GM04504 (cell line): ENCODE measurements at regions not wholly inside any gene's neighbourhood (a gene's known extent, or its start where the extent isn't known, plus 50 kb on each side); places are given as distances from the start of the nearest gene placed in this dataset.
"Not testable (repeated sequence)": the region's sequence is repeated elsewhere in the genome, so short reads cannot be mapped to it uniquely, and the experiment has no call there.

Experiments used
- DNase-seq: peaks from one replicate; pipeline ENCODE4 v3.0.0-alpha.2; 2012; ENCODE audit warnings: low read depth

DNA sequence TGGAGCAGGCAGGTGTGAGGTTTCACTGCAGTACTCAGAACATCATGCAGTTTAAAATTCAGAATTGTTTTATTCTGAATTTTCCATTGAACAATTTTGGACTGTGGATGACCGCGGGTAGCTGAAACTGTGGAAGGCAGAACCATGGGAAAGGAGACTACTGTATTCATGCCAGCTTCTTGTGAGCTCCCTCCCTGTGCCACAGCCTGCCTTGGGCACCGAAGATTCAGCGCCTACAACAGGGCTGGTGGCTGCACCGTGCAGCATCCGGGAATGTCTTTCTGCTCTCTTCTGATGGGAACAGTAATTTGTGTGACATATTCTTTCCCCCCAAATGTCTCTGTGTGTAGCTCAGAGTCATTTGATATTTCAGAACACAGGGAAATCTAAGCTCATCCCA is 118.5 kb upstream of the NKX1-1 start:
- DNase-seq: no peak

DNA sequence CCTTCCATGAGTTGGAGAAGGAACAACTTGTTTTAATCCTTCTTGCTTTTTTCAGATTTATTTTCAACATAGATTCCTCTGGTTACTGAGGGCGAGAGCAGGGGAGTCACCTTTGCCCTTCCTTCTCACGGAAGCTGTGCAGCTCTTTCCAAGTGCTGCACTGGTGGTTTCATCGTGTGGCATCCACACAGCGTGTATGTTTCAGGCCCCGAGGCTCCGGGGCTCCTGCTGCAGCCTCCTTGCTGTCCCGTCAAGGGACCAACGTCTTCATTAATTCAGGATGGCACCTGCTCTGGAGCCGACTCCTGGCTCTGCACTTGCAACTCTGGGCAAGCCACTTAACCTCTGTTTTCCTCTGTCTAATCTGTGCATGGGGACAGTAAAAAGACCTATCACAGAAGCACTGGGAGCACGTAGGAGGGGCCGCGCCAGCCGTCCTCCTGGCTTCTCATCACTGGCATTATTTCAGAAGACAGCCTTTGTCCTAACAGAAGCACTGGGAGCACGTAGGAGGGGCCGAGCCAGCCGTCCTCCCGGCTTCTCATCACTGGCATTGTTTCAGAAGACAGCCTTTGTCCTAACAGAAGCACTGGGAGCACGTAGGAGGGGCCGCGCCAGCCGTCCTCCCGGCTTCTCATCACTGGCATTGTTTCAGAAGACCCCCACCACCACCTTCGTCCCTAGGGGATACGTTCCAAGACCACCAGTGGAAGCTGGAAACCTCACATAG is 117.8 kb upstream of the NKX1-1 start:
- DNase-seq: no peak

DNA sequence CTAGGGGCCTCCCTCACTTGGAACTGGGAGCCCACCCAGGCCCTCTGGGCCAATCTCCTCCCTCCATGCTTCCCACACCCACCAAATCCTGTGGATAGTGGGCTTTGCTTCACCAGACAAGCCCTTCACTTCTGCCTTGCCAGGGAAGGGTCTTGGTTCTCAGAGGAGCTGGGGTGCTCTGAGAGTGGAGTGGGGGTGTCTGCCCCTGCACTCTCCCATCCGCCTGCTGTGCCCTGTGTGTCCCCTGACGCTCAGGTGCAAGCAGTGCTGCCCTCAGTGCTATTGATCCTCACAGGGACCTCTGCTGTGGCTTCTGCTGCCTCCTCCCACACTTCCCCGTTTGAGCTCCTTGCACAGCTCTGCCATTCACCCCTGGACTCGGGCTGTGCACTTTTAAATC is 117.3 kb upstream of the NKX1-1 start:
- no peak for DNase-seq

DNA sequence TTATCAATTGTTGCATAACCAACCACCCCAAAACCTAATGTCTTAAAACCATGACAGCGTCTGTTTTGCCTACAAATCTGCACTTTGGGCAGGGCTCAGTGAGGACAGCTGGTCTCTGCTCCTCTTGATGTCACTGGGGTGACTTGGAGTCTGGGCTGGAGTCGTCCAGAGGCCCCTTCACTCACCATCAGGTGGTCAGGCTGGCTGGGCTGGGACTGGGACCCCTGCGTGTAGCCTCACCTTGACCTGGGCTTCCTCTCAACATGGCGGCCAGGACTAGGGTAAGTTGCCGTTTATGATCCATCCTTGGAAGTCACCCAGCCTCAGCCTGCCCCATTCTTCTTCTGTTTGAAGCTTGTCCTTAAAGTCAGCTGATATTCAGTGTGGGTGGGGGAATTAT is 116.8 kb upstream of the NKX1-1 start:
- no peak for DNase-seq

DNA sequence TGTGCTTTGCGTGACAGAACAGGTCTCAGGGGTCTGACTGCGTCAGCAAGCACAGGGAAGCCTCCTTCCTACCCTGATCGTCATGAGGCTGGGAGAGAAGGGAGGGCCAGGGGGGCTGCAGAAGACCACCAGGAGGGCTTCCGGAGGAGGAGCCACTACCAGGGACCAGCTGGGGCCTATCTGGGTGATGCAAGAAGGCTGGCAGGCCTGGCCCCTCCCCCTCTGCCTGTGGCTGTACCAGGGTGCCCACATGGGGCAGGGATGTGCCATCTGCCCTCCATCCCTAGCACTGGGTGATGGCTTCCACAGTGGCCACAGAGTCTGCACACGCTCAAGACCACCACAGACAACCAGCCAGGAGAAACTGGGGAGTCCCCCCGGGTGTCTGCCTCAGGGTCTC is 116.4 kb upstream of the NKX1-1 start:
- DNase-seq: no peak

DNA sequence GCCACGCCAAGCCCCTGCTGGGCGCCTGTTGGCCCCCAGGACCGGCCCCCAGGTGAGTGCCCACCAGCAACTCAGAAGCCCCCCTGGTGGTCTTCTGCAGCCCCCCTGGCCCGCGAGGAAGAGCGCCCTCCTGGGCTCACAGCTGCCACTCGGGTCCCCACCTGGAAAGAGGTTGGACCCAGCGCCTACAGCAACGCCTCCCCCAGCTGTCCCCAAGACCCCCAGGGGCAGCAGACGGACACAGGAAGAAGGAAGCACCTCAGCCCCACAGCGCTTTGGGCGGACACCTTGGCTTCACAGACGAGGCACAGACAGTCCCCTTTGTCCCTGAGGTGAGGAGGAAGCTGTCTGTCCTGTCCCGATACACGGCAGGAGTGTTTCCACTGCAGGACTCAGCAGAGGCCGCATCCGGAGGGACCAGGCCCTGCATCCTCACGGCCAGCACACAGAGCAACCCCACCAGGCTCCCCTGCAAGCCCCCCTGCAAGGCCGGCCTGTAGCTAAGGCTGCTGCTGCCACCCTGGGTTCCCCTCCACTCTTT is 115.6 kb upstream of the NKX1-1 start:
- no peak for DNase-seq

DNA sequence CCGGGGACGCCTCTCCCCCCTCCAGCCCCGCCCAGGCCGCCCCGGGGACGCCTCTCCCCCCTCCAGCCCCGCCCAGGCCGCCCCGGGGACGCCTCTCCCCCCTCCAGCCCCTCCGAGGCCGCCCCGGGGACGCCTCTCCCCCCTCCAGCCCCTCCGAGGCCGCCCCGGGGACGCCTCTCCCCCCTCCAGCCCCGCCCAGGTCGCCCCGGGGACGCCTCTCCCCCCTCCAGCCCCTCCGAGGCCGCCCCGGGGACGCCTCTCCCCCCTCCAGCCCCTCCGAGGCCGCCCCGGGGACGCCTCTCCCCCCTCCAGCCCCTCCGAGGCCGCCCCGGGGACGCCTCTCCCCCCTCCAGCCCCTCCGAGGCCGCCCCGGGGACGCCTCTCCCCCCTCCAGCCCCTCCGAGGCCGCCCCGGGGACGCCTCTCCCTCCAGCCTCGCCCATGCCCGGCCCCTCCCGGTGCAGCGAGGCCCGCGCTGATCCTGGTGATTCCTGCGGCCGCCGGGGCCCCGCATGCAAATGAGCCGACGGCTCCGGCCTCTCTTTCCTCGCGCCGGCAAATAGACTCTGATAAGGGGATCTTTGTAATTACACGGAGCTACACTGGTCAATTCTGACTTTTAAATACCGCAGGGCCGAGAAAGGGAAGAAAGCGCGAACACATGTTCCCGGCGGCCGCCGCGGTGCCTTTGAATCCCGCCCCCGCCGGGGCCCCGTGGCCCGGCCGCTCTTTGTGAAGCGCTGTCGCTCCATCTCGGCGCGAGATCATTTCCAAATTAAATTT is 114.7 kb upstream of the NKX1-1 start:
- not testable (repeated sequence) for DNase-seq

DNA sequence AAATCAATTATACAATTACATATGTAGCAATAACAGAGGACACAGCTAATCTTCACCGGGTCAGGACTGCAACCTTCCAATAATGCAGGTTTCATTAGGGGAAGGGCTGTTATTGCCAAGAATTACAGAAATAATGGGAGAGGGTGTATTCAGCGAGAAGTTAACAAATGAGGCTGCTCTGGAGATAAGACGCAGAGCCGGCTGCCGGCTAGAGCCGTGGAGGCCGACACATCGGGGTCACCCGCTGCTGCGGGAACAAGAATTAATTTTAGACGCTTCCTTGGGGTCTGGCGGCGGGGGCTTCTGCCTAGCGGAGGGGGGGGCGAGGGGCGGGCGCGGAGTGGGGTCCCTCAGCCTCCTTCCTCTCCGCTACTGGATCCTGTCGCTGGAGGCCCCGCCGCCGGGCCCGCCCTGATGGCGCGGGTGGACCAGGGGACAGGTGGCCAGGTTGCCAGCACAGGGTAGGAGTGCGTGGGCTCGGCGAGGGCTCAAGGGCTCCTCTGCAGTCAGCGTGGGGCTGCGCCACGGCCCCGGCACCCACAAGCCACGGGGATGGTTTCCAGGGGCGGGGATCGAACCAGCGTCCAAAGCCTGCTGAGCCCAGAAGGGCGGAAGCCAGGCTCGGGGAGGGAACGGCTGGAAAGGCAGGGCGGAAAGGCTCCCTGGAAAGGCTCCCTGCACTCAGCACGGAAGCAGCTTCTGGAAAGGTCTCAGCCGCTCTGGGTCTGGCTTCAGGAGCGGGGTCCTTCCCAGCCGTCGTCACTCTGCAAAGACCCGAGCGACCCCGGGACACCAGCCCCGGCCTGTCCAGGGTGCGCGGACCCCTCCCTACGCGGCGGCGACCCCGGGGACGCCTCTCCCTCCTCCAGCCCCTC is 113.8 kb upstream of the NKX1-1 start:
- no peak for DNase-seq

DNA sequence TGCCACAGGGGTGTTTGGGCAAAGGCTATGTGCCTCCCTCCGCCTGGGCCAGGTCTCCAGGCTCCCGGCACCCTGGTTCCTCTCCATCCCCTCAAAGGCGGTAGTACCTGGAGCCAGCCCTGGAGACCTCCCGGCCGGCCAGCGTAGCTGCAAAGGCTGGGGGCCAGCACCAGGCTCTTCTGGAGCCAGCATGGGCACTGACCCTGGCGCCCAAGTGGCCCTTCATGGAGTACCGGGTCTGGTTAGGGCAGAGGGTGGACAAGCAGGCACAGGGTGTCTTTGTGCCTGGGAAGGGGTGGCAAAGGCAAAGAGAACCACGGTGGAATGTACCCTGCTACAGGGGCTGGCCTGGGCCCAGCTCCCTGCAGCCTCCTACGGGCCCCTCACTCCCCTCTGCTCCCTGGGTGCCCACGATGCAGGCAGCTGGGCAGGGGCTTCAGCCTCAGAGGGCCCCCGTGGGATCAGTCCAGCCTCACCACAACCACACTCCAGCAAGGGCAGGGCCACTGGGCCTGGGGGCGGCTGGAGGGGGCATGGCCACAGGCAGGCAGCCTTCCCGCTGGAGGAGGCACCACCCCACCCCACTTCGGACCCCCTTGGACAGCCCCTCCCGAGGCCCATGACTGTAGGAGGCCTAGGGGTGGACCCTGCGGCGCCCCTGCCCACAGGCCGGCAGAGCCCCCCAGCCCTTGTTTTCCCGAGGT is 112.9 kb upstream of the NKX1-1 start:
- DNase-seq: no peak

DNA sequence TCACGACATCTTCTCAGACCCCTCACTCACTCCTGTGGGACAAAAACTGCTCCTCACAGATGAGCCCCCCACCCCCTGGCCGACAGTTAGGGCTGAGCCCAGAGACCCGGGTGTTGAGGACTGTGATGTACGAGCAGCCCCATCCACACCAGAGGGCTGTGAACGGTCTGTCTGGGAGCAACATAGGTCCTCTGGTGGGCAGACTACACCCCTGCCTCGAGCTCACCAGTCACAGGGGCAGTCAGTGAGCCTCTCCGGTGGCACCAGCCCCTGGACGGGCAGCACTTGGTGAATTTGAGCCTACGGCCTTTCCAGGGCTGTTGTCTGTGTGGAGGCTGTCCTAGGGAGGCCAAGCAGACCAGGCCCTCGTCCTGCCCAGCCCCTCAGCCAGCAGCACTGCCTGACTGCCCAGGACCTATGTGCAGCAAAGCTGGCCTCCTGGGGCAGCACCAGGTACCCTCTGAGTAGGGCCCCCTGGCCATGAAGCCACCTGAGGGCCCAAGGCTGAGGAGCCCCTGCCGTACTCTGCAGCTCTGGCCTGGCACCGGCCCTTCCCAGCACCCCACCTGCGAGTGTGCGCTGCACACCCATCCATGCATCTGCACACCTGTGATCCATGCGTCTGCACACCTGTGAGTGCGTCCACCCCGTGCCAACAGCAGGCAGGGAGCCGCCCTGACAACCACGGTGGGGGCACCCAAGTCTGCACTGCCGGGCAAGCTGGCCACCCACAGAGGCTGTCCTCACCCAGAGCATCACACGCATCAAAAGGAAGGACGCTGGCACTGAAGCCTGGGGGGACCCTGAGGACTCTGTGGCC is 111.6 kb upstream of the NKX1-1 start:
- no peak for DNase-seq

DNA sequence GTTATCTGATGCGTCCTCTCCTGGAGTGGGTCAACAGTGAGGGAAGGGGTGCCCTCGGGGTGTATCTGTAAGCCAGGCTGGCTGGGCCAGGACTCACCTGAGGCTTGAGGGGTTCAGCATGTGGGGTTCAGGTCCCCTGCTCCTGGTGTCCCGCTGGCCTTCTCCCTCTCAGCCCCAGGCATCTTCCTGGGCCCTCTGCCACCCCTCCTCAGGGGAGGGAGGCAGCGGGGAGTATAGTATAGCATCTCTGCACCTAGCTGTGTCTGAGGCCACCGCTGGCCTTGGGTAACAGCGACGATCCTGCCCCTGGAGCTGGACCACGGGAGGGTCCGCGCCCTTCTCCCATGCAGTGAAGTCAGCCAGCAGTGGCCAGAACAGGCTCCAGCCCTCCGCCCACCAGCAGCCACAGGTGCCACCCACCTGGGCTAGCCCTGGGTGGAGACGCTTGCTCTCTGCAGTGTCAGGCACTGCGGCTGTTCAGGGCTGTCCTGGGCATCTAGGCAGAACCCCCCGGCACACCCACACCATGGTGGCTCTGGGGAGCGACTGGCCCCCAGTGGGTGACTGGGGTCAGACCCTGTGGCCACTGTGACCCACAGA is 110.7 kb upstream of the NKX1-1 start:
- no peak for DNase-seq

DNA sequence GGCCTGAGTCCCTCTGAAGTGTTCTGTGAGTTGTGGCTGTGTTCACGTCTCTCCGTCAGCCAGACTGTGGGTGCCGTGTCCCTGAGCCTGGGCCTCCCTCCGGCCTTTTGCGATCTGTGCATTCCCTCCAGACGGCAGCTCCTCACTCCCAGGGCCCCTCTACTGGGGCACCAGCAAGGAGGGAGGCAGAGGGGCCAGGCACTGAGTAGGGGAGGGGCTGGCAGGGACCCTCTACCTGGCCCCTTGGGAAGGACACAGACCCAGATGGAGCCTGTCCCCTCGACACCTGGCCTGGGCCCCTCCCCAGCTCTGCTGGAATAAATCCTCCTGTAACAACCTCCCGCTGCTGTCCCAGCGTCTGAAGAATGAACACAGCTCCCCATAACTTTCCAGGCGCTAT is 110.0 kb upstream of the NKX1-1 start:
- no peak for DNase-seq

DNA sequence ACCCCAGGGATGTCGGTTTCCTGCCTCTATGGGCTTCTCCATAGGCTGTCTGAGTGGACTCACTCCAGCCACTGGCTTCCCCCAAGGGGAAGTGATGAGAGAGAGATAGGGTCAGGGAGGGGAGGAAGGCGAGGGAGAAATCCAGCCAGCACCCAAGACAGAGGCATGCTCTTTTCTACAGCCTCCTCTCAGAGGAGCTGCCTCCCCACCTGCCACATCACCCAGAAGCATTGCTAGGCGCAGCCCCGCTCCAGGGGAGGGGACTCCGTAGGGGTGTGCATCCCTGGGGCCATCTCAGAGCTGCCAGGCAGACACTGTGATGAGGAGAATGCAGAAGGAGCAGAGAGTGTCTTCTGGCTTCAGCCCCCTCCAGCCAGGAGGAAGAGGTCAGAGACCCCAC is 109.5 kb upstream of the NKX1-1 start:
- DNase-seq: no peak

DNA sequence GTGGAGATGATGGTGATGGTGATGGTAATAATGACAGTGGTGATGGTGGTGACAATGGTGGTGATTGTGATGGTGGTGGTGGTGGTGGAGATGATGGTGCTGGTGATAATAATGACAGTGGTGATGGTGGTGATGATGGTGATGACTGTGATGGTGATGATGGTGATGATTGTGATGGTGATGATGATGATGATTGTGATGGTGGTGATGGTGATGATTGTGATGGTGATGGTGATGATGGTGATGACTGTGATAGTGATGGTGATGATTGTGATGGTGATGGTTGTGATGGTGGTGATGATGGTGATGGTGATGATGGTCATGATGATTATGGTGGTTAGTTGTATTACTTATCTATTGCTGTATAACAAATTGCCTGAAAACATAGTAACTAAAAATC is 108.9 kb upstream of the NKX1-1 start:
- no peak for DNase-seq

DNA sequence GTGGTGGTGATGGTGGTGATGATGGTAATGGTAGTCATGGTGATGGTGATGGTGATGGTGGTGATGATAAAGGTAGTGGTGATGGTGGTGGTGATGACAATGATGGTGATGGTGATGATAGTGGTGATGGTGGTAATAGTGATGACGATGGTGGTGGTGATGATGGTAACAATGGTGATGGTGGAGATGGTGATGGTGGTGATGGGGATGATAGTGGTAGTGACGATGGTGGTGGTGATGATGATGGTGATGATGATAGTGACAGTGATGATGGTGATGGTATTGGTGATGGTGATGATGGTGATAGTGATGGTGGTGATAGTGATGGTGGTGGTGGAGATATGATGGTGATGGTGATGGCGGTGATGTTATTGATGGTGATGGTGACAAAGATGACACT is 108.4 kb upstream of the NKX1-1 start:
- no peak for DNase-seq

DNA sequence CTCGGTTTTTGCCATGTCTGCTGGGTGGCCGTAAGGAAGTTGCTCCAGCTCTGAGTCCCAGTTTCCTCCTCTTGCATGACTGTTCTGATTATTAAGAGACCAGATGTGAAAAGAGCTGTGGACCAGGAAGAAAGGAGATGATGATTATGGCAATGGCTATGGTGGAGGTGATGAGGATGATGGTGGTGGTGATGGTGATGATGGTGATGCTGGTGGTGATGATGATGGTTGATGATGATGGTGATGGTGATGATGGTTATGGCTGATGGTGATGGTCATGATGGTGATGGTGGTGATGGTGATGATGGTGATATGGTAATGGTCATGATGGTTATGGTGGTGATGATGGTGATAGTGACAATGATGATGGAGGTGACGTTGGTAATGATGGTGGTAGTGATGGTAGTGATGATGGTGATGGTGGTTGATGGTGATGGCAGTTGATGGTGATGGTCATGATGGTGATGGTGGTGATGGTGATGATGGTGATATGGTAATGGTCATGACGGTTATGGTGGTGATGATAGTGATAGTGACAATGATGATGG is 107.8 kb upstream of the NKX1-1 start:
- DNase-seq: no peak

DNA sequence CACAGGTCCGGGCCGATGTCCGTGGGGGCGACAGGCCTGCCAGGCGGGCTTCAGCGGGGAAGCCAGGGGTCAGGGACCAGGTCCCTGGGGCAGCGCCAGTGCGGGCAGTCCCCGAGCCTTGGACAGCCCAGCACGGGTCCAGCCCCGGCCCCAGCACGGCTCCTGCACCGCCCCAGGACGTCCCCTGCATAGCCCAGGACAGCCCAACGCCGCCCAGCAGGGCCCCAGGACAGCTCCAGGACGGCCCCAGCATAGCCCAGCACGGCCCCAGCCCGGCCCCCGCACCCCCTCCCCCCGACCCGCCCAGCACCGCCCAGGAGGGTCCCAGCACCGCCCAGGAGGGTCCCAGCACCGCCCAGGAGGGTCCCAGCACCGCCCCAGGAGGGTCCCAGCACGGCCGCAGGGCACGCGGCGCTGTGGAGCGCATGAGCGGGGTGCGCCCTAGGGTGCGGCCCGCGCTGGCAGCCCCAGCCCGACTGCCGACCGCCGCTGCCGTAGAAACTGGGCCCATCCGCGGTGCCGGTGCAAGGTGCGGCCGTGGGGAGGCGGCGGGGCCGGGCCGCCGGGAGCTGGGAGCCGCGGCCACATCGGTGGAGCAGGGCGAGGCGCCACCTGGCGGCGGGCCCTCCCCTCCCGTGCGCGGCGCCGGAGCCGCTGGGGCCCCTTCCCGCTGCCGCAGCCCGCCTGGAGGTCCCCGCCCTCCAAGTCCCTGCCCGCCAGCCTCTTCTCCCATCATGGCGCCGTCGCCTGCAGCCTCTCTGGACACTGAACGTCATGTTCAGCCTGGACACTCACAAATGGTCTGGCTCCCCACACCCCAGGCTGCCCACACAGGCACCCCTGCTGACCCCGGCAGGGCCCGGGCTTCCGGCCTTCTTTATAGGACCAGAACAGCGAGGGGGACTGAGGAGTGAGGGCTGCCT is 106.8 kb upstream of the NKX1-1 start:
- DNase-seq: no peak

DNA sequence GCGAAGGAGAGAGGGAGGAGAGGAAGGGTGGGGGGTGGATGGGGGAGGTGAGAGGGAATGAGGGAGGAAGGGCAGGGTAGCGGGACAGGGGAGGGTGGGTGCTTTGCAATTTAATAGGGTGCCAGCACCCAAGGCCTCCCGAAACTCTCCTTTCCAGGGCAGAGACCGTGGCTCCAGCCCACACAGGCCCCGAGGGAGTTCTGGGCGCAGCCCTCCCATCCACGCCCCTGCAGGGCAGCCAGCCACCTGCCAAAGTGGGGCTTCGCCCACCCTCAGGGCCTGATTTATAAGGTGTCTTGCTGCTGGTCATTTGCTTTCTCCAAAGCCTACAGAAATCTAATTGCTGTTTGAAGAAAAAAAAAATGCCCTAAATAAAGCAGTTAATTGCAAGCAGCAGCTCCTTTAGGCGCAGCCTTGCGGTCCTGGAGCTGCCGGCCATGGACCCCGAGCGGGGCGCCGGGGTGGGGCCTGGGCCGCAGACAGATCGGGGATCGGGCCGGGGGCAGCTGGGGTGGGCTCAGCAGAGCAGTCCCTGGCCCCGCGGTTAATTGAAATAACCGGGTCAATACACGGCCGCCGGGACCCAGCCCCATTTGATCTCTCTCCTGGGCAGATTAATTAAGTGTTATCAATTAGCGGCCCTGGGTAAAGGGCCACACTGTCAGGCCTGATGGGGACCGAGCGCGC is 106.0 kb upstream of the NKX1-1 start:
- no peak for DNase-seq
